CD4-positive, alpha-beta T cell treated with Interleukin-6 at 100 ng/mL for 8 hours (primary cell): ENCODE measurements at regions not wholly inside any gene's neighbourhood (a gene's known extent, or its start where the extent isn't known, plus 50 kb on each side); places are given as distances from the start of the nearest gene placed in this dataset.

Source experiments
- DNase-seq: peaks from one replicate; pipeline ENCODE4 v3.0.0-alpha.2; 2020; ENCODE audit warnings: mixed read lengths, low spot score

DNA sequence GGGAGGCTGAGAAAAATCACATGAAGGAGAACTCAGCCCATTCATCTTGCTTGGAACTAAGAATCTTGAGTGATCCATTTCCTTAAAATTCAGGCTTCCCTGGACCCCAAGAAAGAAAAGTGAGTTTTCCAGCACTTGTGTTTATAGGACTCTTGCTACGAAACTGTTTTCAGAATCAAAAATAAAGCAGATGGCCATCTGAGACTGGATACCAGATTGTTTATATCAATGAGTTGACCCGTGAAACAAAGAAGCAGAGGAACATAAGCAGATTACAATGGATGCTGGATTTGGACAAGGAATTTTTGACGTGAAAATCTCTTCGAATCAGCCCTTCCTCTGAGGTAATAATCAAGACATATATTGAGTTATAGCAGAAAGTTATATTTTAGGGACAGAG, 223.2 kb downstream of the SYK start:
- no peak for DNase-seq

DNA sequence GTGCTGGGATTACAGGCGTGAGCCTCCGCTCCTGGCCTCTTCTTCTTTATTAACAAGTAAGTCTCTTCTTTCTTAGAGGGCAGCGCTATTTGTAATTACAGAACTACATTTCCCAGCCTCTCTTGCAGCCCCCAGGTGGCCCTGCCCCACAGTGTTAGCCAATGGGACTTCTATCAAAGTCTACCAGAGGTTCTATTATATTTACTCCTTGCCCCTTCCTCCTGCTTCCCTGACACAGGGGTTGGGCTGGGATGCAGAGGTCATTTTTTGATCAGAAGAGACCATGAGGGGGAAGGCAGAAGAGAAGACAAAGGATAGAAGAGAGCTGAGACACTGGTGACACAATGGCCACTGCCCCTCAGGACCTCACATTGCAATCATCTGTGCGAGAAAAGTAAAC, 224.2 kb downstream of the SYK start:
- no peak for DNase-seq

DNA sequence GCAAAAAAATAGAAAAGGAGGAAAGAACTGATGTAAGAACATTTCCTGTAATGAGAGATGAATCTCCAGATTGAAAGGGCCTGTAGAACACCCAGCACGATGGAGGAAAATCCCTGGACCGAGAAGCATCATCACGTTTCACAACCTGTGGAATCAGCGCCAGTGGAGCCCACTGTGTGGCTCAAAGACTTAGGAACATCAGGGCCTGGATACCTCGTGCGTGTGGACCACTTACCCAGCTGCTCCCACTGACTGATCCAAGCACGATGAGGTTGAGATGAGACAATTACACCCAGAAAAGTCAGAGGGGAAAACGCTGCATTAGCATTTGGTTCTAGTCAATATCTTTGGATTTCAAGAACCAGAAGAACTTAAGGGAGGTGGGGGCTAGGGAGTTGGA, 224.6 kb downstream of the SYK start:
- DNase-seq = no peak

DNA sequence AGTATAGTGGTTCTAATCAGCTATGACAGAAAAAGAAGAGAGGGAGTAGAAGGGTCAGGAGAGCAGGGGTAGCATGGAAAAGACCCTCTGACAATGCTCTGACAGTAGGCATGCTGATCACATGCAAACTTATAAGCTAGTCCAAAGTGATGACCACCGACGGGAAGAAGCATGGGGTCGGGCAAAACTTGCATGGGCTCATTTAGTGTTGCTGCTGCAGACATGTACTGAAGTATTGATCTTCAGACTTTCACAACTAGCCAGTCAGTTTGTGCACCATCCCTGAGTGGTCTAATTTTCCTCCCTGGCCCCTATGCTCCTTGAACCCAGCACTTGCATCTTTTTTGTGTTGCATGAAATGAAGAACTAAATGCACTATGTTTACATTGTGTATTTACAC, 225.4 kb downstream of the SYK start:
- DNase-seq = no peak

DNA sequence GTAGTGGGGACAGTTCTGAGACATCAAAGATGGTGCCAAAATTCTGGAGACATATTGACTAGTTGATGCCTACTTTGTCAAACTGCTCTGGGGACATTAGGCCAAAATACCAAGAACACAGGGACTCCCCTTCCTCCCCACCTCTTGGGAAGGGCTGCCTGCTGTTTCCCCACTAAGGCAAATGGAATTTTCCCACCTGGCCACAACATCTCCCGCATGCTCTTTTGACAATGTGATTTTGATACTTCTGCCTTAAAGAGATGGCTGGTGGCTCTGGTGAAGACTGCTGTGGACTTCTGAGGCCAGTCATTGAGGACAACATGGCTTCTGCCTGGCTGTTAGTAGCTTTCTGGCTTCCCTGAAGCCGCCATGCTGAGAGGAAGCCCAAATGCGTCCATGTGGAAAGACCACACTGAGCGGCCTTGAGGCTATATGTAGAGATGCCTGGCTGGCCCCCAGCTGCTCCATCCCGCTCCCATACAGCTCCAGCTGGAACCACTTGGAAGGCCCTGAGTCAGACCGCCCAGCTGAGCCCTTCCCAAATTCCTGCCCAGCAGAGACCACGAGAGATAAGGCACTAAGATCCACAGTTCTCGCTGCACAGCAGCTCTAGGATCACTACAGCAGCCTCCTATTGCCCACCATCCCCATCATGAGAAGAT, 226.7 kb downstream of the SYK start:
- DNase-seq = no peak

DNA sequence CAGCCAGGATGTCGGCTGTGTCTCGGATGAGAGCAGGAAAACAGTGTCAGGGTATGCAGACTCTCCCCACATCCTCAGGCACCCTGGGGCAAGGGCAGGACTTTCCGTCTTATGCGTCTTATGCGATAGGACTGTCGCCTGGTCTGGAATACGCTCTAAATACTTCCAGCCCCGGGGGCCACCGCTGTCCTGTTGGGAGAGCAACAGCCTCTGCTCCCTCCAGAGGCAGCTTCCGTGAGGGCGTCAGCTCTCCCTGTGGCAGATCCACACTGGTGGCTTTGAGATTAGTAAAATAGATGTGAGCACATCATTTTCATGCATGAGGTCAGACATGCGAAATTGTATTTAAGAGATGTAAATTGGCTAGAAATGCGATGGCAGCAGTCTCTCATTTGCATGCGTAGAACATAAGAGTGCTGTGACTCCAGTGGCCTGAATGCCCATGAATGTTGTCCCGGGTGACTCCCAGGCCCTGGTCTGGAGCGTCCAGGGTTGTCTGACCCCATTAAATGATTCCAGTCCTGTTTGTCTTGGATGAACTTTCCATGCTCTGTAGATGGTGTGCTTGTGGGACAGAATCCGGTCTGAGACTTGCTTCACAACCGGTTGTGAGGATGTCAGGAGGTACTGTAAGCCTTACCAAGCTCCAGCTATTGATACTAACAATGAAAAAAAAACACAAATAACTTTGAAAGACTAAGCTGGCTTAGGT, 228.2 kb downstream of the SYK start:
- no peak for DNase-seq

DNA sequence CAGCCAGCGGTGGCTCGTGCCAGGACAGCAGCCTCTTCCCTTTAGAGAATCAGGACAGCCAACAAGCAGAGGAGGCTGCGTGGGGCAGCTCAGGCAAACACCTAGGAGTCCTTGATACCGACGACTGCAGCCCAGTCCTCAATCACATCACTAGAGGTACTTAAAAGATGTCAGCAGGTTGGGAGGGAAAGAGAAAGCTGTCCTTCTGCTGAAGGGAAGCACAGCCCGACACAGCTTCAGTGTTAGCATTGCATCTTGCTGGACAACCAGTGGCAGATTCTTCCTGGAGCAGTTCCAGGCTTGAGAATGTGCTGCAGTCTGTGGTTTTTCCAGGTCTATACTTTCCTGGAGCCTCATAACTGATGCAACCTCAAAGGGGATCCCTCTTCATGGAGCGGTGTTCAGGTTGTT, 230.5 kb downstream of the SYK start:
- no peak for DNase-seq

DNA sequence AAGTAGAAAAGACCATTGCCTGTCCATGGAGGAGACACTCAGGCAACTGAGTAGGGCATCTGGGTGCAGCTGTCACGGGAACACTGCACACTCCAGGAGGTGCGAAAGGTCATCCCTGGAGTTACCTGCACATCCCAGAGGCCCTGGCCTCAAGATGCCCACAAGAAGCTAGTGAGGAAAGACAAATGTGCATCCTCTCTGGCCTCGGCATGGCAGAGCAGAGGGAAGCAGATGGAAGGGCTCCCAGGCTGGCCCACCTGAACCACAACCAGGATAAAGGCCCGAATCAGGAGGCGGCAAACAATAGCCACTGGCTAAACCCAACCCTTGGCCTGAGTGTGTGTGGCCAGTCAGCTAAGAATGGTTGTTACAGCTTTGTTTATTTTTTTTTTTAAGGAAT, 231.7 kb downstream of the SYK start:
- no peak for DNase-seq

DNA sequence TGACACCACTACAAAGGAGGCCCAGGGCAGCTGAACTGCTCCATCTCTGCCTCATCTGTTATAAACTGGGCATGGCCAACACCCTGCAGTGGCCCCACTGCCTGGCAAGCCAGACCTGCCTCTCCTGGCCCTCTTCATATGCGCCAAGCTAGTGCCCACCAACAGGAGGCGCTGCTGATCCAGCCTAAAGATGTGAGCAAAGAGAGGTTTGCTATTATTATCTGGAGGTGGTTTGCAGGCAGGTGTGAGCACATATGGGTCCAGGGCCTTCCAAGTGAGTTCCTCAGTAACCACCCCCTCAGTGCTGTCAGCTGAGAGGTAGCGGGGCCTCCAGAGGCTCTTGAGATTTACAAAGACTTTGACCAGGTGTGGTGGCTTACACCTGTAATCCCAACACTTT, 232.2 kb downstream of the SYK start:
- peak; percentile 38 for DNase-seq

DNA sequence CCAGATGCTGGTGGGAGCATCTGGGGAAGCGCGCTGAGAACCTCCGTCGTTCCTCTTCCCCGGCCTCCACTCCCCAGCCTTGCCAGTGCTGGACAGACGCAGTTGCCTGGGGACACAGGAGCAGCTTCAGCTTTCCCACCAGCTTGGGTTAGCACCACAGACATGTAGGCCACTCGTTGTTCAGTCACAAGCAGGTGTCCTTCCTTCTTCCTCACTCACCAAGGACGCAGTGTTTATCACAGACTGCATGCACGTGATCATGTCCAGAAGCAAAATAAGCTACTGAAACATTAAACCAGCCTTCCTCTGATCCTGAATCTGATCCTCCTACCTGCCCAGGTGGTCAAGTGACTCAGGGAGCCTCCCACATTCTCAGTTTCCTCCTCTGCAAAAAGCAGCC, 232.9 kb downstream of the SYK start:
- DNase-seq = no peak

DNA sequence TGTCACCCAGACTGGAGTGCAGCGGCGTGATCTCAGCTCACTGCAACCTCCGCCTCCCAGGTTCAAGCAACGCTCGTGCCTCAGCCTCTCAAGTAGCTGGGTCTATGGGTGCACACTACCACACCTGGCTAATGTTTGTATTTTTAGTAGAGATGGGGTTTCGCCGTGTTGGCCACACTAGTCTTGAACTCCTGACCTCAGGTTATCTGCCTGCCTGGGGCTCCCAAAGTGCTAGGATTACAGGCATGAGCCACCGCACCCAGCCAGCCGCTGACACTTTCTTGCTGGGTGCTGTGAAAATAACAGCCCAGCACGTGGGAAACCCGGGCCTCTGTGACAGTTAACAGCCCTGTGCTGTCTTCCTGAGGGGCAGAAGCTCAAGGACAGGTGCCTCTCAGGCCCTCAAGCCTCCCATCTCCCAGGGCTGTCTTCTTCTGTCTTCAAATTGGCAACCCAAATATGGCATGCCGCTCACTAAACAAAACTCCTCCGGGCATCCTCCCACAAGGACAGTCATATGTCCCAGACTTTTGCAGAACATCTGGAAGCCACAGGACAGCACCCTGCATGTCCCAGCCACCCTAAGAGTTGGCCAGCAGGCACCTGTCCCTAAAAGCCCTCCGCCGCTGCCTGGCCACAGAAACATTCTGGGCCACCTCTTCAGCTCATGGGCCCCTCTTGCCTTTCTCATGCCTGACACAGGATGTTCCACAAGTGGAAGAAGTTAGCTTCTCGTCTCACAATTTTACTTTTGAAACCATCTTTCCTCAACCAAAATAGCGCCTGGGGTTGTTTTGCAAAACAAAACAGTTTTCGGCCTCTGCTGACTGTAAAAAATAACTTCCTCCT, 233.6 kb downstream of the SYK start:
- no peak for DNase-seq

DNA sequence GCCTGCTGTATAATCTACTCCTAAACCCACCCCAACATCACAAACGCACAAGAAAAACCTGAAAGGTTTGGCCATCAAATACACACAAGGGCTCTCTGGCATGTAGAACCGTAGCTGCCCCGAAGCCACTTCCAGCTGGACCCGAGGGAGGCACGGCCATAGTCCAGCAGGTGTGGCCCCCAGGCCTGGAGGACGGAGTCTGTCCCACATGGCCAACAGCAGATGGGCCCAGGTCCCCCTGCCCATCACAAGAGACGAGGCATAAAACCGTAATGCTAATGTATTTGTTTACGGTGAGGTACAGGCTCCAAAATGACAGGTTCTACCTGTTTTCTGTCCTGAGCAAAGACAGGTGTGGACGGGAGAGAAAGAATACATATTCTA, 234.2 kb downstream of the SYK start:
- no peak for DNase-seq

DNA sequence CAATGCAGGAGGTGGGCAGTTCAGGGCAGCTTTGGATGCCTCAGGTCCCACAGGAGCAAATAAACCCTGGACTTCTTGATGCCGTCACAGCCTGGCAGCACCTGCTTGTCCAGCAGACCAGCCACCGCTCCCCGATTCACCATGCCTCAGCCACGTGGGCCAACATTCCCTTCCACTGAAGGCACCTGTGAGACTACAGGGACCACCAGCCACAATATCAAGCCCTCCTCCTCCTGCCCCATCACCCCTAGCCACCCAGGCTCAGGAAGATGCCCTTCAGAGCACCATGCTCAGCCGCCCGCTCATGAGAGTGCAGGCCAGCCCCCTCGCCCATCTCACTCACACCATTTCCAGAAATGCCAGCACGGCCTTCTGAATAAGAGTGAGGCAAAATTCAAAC, 234.7 kb downstream of the SYK start:
- no peak for DNase-seq

DNA sequence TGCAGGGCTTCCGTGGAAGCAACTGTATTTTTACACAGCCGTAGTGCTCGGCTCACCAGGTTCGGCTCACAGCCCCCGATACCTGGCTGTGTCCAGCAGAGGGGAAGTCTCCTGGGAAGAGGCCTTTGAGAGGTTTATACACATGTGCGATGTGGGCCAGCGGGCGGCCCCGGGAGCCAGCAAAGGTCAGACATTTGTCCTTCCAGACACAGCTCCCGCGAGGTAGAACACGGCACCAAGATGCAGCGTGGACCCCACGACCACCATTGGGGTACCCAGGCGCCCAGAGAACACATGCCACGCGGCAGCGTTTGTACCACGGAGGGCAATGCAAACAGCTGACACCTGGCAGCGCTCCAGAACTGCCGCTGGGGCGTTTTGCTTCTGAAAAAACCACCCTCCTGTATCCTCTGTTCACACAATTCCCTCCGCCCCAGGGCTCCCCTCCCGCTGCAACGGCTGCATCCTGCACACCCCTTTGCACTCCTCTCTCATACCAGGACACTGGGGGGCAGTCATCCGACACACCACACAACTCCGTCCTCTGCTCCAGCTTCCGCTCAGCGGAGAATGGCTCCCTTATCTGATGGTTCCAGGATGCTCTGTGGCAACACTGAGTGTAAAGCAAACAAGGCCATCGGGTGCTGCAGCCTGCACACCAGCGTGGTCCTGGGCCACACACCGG, 235.3 kb downstream of the SYK start:
- DNase-seq = peak; percentile 53

DNA sequence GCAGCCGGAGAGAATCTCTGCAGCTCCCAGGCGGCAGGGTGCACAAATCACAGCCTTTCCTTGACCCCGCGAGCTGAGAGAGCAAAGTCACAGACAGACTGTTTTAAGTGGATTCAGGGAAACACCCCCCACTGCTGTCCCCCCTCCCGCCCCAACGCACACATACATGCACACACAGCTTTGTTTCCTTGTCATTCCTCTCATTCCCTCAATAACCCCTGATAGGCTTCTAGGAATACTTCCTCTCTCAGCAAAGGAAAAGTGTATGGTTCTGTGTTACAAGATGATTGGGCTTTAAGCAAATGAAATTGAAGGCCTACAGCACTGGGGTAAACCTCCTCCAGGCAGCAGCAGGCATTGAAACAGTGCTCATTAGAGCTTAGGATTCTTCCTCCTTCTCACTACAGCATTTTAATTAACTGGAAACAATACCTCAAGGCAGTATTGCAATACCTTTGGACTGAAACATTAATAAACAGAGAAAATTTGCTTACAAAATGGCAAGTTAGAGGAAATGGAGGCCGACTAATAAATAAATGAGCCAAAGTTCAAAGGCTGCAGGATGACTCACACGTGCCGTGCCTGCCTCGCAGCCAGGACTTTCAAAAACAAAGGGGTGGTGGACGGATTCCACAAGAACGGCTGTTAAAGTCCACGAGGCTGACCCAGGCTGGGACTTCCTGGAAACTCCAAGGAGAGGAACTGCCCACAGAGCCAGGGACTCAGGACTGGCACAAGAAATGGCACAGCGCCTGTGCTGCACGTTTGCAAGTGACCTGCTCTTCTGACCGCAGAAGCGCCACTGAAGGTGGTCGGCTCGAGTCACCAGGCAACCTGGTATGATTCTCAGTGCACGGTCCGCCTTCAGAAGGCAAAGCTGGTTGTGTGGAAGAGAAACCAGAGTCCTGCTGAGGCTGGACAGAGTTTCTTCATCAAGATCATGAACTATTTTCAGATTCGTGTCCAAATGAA, 236.2 kb downstream of the SYK start:
- DNase-seq = no peak

DNA sequence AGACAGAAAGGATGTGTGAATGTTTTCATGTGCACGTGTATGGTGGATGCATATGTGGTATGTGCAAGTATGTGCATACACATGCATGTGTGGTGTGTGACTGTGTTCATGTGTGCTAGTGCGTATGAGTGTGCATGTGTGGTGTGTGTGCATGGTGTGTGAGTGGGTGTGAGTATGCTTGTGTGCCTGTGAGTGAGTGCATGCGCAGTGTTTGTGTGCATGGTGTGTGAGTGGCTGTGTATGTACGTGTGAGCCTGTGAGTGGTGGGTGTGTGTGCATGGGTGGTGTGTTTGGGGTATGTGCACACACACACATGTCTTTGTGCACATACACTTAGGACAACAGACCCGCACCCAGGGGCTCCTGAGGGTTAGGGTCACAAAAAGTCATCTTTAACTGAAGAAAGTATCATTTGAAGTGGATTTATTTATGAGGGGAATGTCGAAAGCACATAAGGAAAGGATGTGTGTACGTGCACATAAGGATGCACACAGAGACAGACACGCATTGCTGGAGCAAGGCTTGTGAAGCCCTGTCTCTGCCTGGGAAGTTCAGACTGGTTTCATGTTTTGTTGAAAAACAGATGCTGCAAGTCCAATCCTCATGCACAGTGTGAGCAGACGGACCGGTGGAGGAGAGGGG, 237.0 kb downstream of the SYK start:
- DNase-seq = no peak

DNA sequence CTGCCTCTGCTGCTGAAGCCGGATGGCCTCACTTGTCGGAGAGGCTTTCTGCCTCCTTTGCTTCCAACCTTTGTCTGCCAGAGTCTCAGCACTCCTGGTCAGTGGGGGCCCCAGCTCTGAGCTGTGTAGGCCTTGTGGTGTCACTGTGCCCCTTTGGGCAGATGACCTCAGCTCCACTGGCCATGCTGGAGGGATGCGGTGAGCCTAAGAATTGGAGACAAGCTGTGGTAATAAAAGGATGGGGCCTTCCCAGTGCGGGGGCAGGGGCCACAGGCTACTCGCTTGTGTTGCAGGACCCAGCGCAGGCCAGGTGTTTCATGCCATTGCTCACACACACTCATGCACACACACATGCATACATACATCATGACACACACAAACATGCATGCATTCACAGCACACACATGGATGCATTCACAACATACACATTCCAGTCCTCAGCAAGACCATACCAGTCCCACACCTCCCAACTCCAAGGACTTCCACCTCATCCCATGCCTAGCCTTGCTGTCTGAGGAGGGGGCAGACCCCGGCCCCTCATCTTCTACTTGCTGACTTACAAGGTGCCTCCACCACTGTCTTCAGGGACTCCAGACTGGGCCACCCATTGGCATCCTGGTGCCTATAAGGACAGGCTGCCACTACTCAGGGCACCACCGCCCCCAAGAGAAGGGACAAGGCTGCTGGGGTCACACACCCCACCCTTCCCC, 237.7 kb downstream of the SYK start:
- no peak for DNase-seq

DNA sequence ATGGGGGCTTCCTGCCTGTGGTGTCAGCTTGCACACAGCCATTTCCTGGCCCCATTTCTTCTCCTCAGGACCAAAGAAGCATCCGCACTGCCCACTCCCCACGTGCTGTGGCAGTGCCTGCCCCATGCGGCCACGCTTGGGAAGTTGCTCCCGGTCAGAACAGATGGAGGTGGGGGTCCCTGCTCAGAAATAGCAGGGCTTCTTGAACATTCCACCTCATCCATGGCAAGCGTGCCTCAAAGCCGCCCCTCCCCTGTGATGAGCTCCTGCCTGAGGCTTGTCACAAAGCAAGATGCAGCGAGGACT, 238.2 kb downstream of the SYK start:
- no peak for DNase-seq

DNA sequence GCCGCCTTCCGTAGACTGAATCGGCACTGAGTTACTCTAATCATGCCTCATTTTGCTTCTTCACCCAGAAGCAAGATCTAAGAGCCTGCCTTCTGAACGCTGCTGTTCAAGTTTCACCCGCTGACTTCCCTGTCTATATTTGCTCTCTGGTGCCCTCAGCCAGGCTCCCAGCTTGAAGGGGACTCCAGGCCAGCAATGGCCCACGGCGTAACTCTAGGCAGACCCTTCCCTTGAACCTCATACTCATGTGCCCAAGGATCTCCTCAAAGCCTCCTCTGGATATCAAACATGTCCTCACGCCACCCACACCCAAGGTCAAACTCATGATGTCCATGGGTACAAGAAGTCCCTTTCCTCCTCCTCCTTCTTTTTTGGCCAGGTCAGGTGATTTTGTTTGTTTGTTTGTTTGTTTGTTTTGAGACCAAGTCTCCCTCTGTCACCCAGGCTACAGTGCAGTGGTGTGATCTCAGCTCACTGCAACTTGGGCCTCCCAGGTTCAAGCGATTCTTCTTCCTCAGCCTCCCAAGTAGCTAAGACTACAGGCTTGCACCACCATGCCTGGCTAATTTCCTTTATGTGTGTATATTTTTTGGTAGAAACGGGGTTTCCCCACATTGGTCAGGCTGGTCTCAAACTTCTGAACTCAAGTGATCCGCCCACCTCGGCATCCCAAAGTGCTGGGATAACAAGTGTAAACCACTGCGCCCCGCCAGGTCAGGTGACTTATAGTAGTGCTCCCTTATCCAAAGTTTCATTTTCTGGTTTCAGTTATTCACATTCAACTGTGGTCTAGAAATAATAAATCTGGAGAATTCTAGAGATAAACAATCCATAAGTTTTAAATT, 239.0 kb downstream of the SYK start:
- no peak for DNase-seq

DNA sequence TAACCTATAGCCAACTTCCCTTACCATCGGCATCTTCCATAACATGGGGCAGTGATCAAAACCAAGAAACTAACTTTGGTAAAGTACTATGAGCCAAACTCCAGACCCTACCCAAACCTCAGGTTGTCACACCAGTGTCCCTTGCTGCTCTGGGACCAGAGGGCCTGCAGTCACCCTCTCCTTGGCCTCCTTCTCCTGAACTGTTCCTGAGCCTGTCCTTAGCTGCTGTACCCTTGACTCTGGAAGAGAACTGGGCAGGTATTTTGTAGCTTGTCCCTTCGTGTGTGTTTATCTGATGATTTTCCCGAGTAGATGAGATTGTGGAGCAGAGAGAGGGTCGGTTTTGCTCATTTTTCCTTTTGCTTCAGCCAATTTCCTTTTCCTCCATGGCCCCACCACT, 240.4 kb downstream of the SYK start:
- no peak for DNase-seq
